Thymus (tissue), 11 donors: ENCODE measurements at regions not wholly inside any gene's neighbourhood (a gene's known extent, or its start where the extent isn't known, plus 50 kb on each side); places are given as distances from the start of the nearest gene placed in this dataset.
"Not testable (repeated sequence)": the region's sequence is repeated elsewhere in the genome, so short reads cannot be mapped to it uniquely, and the experiment has no call there.

ENCODE experiments used
- DNase-seq, 9 donors: peaks; one replicate each; pipeline ENCODE4 v3.0.0-alpha.2; 2013; ENCODE audit warnings: low spot score in 9 of 9, low read depth in 6 of 9, missing footprints in 1 of 9
- H3K27ac ChIP-seq, 2 donors: one replicate each; pipeline ENCODE4 v1.5.1; 2013; ENCODE audit warnings: control low read depth in 1 of 2, low read depth in 1 of 2, low read length in 1 of 2, mild to moderate bottlenecking in 1 of 2, moderate library complexity in 1 of 2
- H3K27me3 ChIP-seq, 2 donors: one replicate each; pipeline ENCODE4 v1.5.1; 2013; ENCODE audit warnings: low read length in 1 of 2; ENCODE audit not compliant: control insufficient read depth in 2 of 2, insufficient read depth in 1 of 2
- H3K36me3 ChIP-seq, 2 donors: one replicate each; pipeline ENCODE4 v1.5.1; 2013; ENCODE audit warnings: low read length in 1 of 2, mild to moderate bottlenecking in 1 of 2, moderate library complexity in 1 of 2; ENCODE audit not compliant: control insufficient read depth in 2 of 2, insufficient read depth in 2 of 2
- H3K4me1 ChIP-seq, 2 donors: one replicate each; pipeline ENCODE4 v1.5.1; 2013; ENCODE audit warnings: low read length in 2 of 2; ENCODE audit not compliant: control insufficient read depth in 2 of 2, insufficient read depth in 2 of 2
- H3K4me3 ChIP-seq, 2 donors: one replicate each; pipeline ENCODE4 v1.5.1; 2013; ENCODE audit warnings: low read length in 2 of 2, control low read depth in 1 of 2, mild to moderate bottlenecking in 1 of 2
- H3K9me3 ChIP-seq, 2 donors: one replicate each; pipeline ENCODE4 v1.5.1; 2013; ENCODE audit warnings: low read length in 1 of 2, mild to moderate bottlenecking in 1 of 2; ENCODE audit not compliant: control insufficient read depth in 2 of 2, insufficient read depth in 1 of 2
- WGBS: extraction: QIAGEN DNeasy Blood & Tissue Kit; methylation state at CpG from one replicate; pipeline ENCODE4 v1.1.7; 2013; 5-methylcytosine and 5-hydroxymethylcytosine counted together
- donor health status: healthy.

DNA sequence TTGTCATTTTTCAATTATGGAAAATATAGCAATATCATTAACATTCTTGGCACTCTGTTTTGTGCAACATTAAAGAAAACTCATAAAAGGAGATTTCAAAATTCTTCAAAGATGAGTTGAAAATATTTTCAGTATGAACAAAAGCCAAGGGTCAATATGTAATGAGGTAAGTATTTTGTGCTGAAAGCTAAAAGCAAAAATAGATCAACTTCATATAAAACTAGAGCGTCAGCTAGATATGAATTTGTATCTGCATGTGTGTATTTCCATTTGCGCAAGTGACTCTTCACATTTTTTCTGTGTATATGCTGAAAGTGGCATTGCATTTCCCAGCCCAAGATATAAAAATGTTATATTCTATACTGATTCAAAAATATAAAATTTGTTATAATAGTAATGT, 492.1 kb upstream of the EYS start:
- Histone ChIP-seq H3K9me3 (peaks cover 0 to 9% of the 10 kb centered on the region in 2 donors), H3K27ac (no peak overlapping the region), H3K36me3 (no peaks in the 10 kb centered on the region), H3K4me1 (no peaks in the 10 kb centered on the region), H3K27me3 (no peaks in the 10 kb centered on the region), H3K4me3 (no peak overlapping the region)
- WGBS, result 96% methylated on average over 2 of the region's 2 CpGs
- no peak for DNase-seq

GRCh38 chr6:66198062-66198624, 491.1 kb upstream of the EYS start:
- H3K9me3 ChIP-seq, result peaks cover 0 to 9% of the 10 kb centered on the region in 2 donors
- H3K4me1 ChIP-seq, result no peaks in the 10 kb centered on the region
- no peak overlapping the region for H3K4me3 ChIP-seq
- no peaks in the 10 kb centered on the region for H3K36me3 ChIP-seq
- no peaks in the 10 kb centered on the region for H3K27me3 ChIP-seq
- WGBS, result 81% methylated on average over 7 of the region's 7 CpGs
- no peak for DNase-seq
- no peak overlapping the region for H3K27ac ChIP-seq

GRCh38 chr6:66190858-66191257, 483.8 kb upstream of the EYS start:
- H3K27me3 ChIP-seq, result no peaks in the 10 kb centered on the region
- peaks cover 0 to 2% of the 10 kb centered on the region in 2 donors for H3K9me3 ChIP-seq
- DNase-seq, result no peak
- no peak overlapping the region for H3K4me3 ChIP-seq
- H3K27ac ChIP-seq, result no peak overlapping the region
- WGBS, result 87% methylated on average over 5 of the region's 5 CpGs
- H3K36me3 ChIP-seq, result no peaks in the 10 kb centered on the region
- H3K4me1 ChIP-seq, result no peaks in the 10 kb centered on the region

GRCh38 chr6:66189915-66190314, 482.9 kb upstream of the EYS start:
- no peaks in the 10 kb centered on the region for H3K4me1 ChIP-seq
- DNase-seq, result no peak
- 92% methylated on average over 3 of the region's 3 CpGs for WGBS

DNA sequence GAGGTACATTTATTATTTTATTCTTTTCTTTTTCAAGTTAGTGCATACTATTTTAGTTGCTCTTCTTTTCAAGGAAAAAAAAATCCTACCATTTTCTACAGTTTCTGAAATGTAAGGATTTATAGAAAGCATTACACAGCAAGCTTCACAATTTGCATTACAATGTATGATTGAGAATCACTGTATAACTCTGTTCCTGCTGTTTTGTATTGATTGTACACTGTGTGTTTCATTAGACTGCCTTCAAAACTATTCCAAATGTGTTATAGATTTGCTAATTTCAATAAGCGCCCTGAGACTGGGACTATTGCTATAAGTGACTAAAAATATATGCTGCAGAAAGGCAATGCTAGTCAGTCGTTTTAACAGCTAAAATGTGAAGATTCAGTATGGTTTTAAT, 479.7 kb upstream of the EYS start:
- whole genome bisulfite sequencing, result 82% methylated on average over 2 of the region's 2 CpGs
- DNase-seq, result no peak

More at GRCh38 chr6:66189915-66190314, 482.9 kb upstream of the EYS start:
- Histone ChIP-seq H3K27ac (no peak overlapping the region), H3K9me3 (no peaks in the 10 kb centered on the region), H3K4me3 (no peak overlapping the region), H3K36me3 (no peaks in the 10 kb centered on the region), H3K27me3 (no peaks in the 10 kb centered on the region)

GRCh38 chr6:66184091-66184490, 477.1 kb upstream of the EYS start:
- H3K27ac ChIP-seq, result no peak overlapping the region
- H3K9me3 ChIP-seq, result no peaks in the 10 kb centered on the region
- 89% methylated on average over 1 of the region's 1 CpG for WGBS
- no peak for DNase-seq
- H3K36me3 ChIP-seq, result no peaks in the 10 kb centered on the region
- H3K4me1 ChIP-seq, result no peaks in the 10 kb centered on the region
- H3K4me3 ChIP-seq, result no peak overlapping the region
- no peaks in the 10 kb centered on the region for H3K27me3 ChIP-seq

More for the DNA sequence above, 479.7 kb upstream of the EYS start:
- H3K4me1 ChIP-seq, result no peaks in the 10 kb centered on the region
- no peaks in the 10 kb centered on the region for H3K27me3 ChIP-seq
- H3K36me3 ChIP-seq, result no peaks in the 10 kb centered on the region
- no peak overlapping the region for H3K27ac ChIP-seq
- no peak overlapping the region for H3K4me3 ChIP-seq
- H3K9me3 ChIP-seq, result no peaks in the 10 kb centered on the region

DNA sequence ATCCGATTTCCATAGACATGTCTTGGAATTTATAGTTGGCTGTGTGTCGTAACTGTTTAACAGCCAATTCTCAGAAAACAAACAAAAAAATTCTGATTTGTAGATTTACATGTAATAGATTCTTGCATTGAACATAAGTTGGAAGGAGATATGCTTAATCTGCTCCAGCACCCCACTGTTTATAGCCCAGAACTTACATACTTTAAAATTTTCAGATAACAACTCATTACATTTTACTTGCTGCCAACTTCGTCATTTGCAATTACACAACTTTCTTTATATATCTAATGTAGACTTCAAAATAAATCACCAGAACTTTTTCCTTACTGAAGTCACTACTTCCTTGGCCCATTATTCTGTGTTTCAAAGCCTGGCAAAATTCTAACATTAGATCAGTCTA, 472.3 kb upstream of the EYS start:
- H3K27ac ChIP-seq, result no peak overlapping the region
- H3K4me3 ChIP-seq, result no peak overlapping the region
- no peaks in the 10 kb centered on the region for H3K27me3 ChIP-seq
- no peaks in the 10 kb centered on the region for H3K4me1 ChIP-seq
- H3K36me3 ChIP-seq, result no peaks in the 10 kb centered on the region
- no peaks in the 10 kb centered on the region for H3K9me3 ChIP-seq
- DNase-seq, result no peak
- WGBS, result 92% methylated on average over 3 of the region's 3 CpGs

- Histone ChIP-seq H3K27ac (no peak overlapping the region), H3K9me3 (peaks cover 0 to 4% of the 10 kb centered on the region in 2 donors), H3K27me3 (no peaks in the 10 kb centered on the region)
Measured at GRCh38 chr6:66173587-66173986, 466.6 kb upstream of the EYS start.

GRCh38 chr6:66166713-66167112, 459.7 kb upstream of the EYS start:
- H3K4me3 ChIP-seq, H3K27me3 ChIP-seq, H3K36me3 ChIP-seq, DNase-seq, H3K27ac ChIP-seq, H3K4me1 ChIP-seq: not testable (repeated sequence)
- H3K9me3 ChIP-seq, result peaks cover 0 to 16% of the 10 kb centered on the region in 2 donors
- WGBS, result 95% methylated on average over 10 of the region's 10 CpGs

More at GRCh38 chr6:66173587-66173986, 466.6 kb upstream of the EYS start:
- Histone ChIP-seq H3K36me3 (no peaks in the 10 kb centered on the region), H3K4me1 (no peaks in the 10 kb centered on the region), H3K4me3 (no peak overlapping the region)
- 89% methylated on average over 6 of the region's 6 CpGs for WGBS
- no peak for DNase-seq
